ENCODE measurements at regions not wholly inside any gene's neighbourhood (a gene's known extent, or its start where the extent isn't known, plus 50 kb on each side); places are given as distances from the start of the nearest gene placed in this dataset.
A peak's percentile ranks its signal among the peaks of the same experiment; 100 is the strongest.

GRCh38 chr9:13428766-13429165, 149.3 kb upstream of the MPDZ start:
- Histone ChIP-seq H3K4me3 (ENCODE audit: low read depth, low read length) (no peak overlapping the region), H3K79me1 (ENCODE audit: low read length) (no peaks in the 10 kb centered on the region), H4K91ac (ENCODE audit: low read depth, low read length) (no peak overlapping the region), H3K27me3 (ENCODE audit: insufficient read depth, low read length) (no peaks in the 10 kb centered on the region), H3K4me1 (ENCODE audit: control insufficient read depth in 1 of 2, insufficient read depth in 2 of 2, low read length in 2 of 2) (no peaks in the 10 kb centered on the region), H2AK5ac (ENCODE audit: low read length) (no peak overlapping the region), H2BK120ac (ENCODE audit: insufficient read depth, low read length, poor library complexity) (no peak overlapping the region), H3K23ac (ENCODE audit: low read length) (no peak overlapping the region), H2BK5ac (ENCODE audit: low read depth, low read length, poor library complexity) (no peak overlapping the region), H3K79me2 (ENCODE audit: control insufficient read depth, insufficient read depth, low read length, poor library complexity) (no peaks in the 10 kb centered on the region), H4K12ac (ENCODE audit: low read depth, low read length) (no peak overlapping the region), H3K18ac (ENCODE audit: low read length) (no peak overlapping the region), H4K8ac (ENCODE audit: low read depth, low read length) (no peak overlapping the region), H3K9me3 (ENCODE audit: insufficient read depth, low read depth, low read length) (no peaks in the 10 kb centered on the region), H3K14ac (ENCODE audit: low read length) (no peak overlapping the region), H3K36me3 (ENCODE audit: control insufficient read depth in 1 of 2, insufficient read depth in 2 of 2, low read length in 2 of 2) (no peaks in the 10 kb centered on the region), H2BK12ac (ENCODE audit: low read length) (no peak overlapping the region), H2AFZ (ENCODE audit: insufficient read depth, low read length, poor library complexity) (no peak overlapping the region), H3K27ac (ENCODE audit: low read depth, low read length) (no peak overlapping the region), H3K4ac (ENCODE audit: low read depth, low read length) (no peak overlapping the region), H3K9ac (ENCODE audit: low read length) (no peak overlapping the region), H3K4me2 (ENCODE audit: low read length) (no peak overlapping the region)
- DNase-seq = no peak
- WGBS (ENCODE audit: extremely low coverage, insufficient coverage, insufficient read length) = no CpG with 5 or more reads among the region's 4 CpGs

- Histone ChIP-seq H3K9ac (ENCODE audit: low read length) (no peak overlapping the region), H2AFZ (ENCODE audit: insufficient read depth, low read length, poor library complexity) (no peak overlapping the region), H3K4me3 (ENCODE audit: low read depth, low read length) (no peak overlapping the region), H2AK5ac (ENCODE audit: low read length) (no peak overlapping the region), H4K91ac (ENCODE audit: low read depth, low read length) (no peak overlapping the region), H2BK5ac (ENCODE audit: low read depth, low read length, poor library complexity) (no peak overlapping the region), H3K79me2 (ENCODE audit: control insufficient read depth, insufficient read depth, low read length, poor library complexity) (no peaks in the 10 kb centered on the region), H4K8ac (ENCODE audit: low read depth, low read length) (no peak overlapping the region), H3K23ac (ENCODE audit: low read length) (no peak overlapping the region), H3K27me3 (ENCODE audit: insufficient read depth, low read length) (no peaks in the 10 kb centered on the region), H3K14ac (ENCODE audit: low read length) (no peak overlapping the region), H2BK120ac (ENCODE audit: insufficient read depth, low read length, poor library complexity) (no peak overlapping the region), H3K4me2 (ENCODE audit: low read length) (no peak overlapping the region), H3K4ac (ENCODE audit: low read depth, low read length) (no peak overlapping the region), H3K36me3 (ENCODE audit: control insufficient read depth in 1 of 2, insufficient read depth in 2 of 2, low read length in 2 of 2) (no peaks in the 10 kb centered on the region), H2BK12ac (ENCODE audit: low read length) (no peak overlapping the region), H3K27ac (ENCODE audit: low read depth, low read length) (no peak overlapping the region), H3K18ac (ENCODE audit: low read length) (no peak overlapping the region), H4K12ac (ENCODE audit: low read depth, low read length) (no peak overlapping the region), H3K79me1 (ENCODE audit: low read length) (no peaks in the 10 kb centered on the region), H3K4me1 (ENCODE audit: control insufficient read depth in 1 of 2, insufficient read depth in 2 of 2, low read length in 2 of 2) (no peaks in the 10 kb centered on the region), H3K9me3 (ENCODE audit: insufficient read depth, low read depth, low read length) (no peaks in the 10 kb centered on the region)
- no CpG with 5 or more reads among the region's 3 CpGs for WGBS (ENCODE audit: extremely low coverage, insufficient coverage, insufficient read length)
- DNase-seq = peak; percentile 4 to 64
Observed at GRCh38 chr9:13427587-13427986, 148.1 kb upstream of the MPDZ start.

- H4K91ac ChIP-seq (ENCODE audit: low read depth, low read length) = no peak overlapping the region
- no peak overlapping the region for H2BK120ac ChIP-seq (ENCODE audit: insufficient read depth, low read length, poor library complexity)
- H3K36me3 ChIP-seq (ENCODE audit: control insufficient read depth in 1 of 2, insufficient read depth in 2 of 2, low read length in 2 of 2) = no peaks in the 10 kb centered on the region
- H3K4me1 ChIP-seq (ENCODE audit: control insufficient read depth in 1 of 2, insufficient read depth in 2 of 2, low read length in 2 of 2) = no peaks in the 10 kb centered on the region
- H3K79me2 ChIP-seq (ENCODE audit: control insufficient read depth, insufficient read depth, low read length, poor library complexity) = no peaks in the 10 kb centered on the region
- no peak overlapping the region for H3K14ac ChIP-seq (ENCODE audit: low read length)
- H3K27me3 ChIP-seq (ENCODE audit: insufficient read depth, low read length) = no peaks in the 10 kb centered on the region
- H4K8ac ChIP-seq (ENCODE audit: low read depth, low read length) = no peak overlapping the region
- H3K18ac ChIP-seq (ENCODE audit: low read length) = no peak overlapping the region
- no CpG with 5 or more reads among the region's 3 CpGs for WGBS (ENCODE audit: extremely low coverage, insufficient coverage, insufficient read length)
- H3K79me1 ChIP-seq (ENCODE audit: low read length) = no peaks in the 10 kb centered on the region
- H3K4me2 ChIP-seq (ENCODE audit: low read length) = no peak overlapping the region
- H2BK5ac ChIP-seq (ENCODE audit: low read depth, low read length, poor library complexity) = no peak overlapping the region
- H3K23ac ChIP-seq (ENCODE audit: low read length) = no peak overlapping the region
- no peak overlapping the region for H2AFZ ChIP-seq (ENCODE audit: insufficient read depth, low read length, poor library complexity)
- H3K4me3 ChIP-seq (ENCODE audit: low read depth, low read length) = no peak overlapping the region
- H3K27ac ChIP-seq (ENCODE audit: low read depth, low read length) = no peak overlapping the region
- no peak overlapping the region for H2AK5ac ChIP-seq (ENCODE audit: low read length)
- DNase-seq = no peak
- no peak overlapping the region for H2BK12ac ChIP-seq (ENCODE audit: low read length)
- no peak overlapping the region for H4K12ac ChIP-seq (ENCODE audit: low read depth, low read length)
- no peak overlapping the region for H3K9ac ChIP-seq (ENCODE audit: low read length)
- no peak overlapping the region for H3K4ac ChIP-seq (ENCODE audit: low read depth, low read length)
- H3K9me3 ChIP-seq (ENCODE audit: insufficient read depth, low read depth, low read length) = no peaks in the 10 kb centered on the region
Observed at GRCh38 chr9:13426606-13427005, 147.1 kb upstream of the MPDZ start.

- no peak overlapping the region for H2AK5ac ChIP-seq (ENCODE audit: low read length)
- H3K14ac ChIP-seq (ENCODE audit: low read length) = no peak overlapping the region
- no peaks in the 10 kb centered on the region for H3K4me1 ChIP-seq (ENCODE audit: control insufficient read depth in 1 of 2, insufficient read depth in 2 of 2, low read length in 2 of 2)
- no peaks in the 10 kb centered on the region for H3K79me2 ChIP-seq (ENCODE audit: control insufficient read depth, insufficient read depth, low read length, poor library complexity)
- no peak overlapping the region for H2AFZ ChIP-seq (ENCODE audit: insufficient read depth, low read length, poor library complexity)
- H3K9me3 ChIP-seq (ENCODE audit: insufficient read depth, low read depth, low read length) = no peaks in the 10 kb centered on the region
- DNase-seq = no peak
- H4K8ac ChIP-seq (ENCODE audit: low read depth, low read length) = no peak overlapping the region
- no peak overlapping the region for H3K23ac ChIP-seq (ENCODE audit: low read length)
- no peak overlapping the region for H2BK120ac ChIP-seq (ENCODE audit: insufficient read depth, low read length, poor library complexity)
- no peak overlapping the region for H2BK5ac ChIP-seq (ENCODE audit: low read depth, low read length, poor library complexity)
- no peaks in the 10 kb centered on the region for H3K79me1 ChIP-seq (ENCODE audit: low read length)
- no peak overlapping the region for H3K4me3 ChIP-seq (ENCODE audit: low read depth, low read length)
- no peak overlapping the region for H4K91ac ChIP-seq (ENCODE audit: low read depth, low read length)
- H2BK12ac ChIP-seq (ENCODE audit: low read length) = no peak overlapping the region
- H3K27me3 ChIP-seq (ENCODE audit: insufficient read depth, low read length) = no peaks in the 10 kb centered on the region
- no peak overlapping the region for H3K4ac ChIP-seq (ENCODE audit: low read depth, low read length)
- no CpG with 5 or more reads among the region's 4 CpGs for WGBS (ENCODE audit: extremely low coverage, insufficient coverage, insufficient read length)
- H3K18ac ChIP-seq (ENCODE audit: low read length) = no peak overlapping the region
- no peak overlapping the region for H3K4me2 ChIP-seq (ENCODE audit: low read length)
- H3K36me3 ChIP-seq (ENCODE audit: control insufficient read depth in 1 of 2, insufficient read depth in 2 of 2, low read length in 2 of 2) = no peaks in the 10 kb centered on the region
- no peak overlapping the region for H4K12ac ChIP-seq (ENCODE audit: low read depth, low read length)
- no peak overlapping the region for H3K27ac ChIP-seq (ENCODE audit: low read depth, low read length)
- H3K9ac ChIP-seq (ENCODE audit: low read length) = no peak overlapping the region
Observed at GRCh38 chr9:13424872-13425271, 145.4 kb upstream of the MPDZ start.
